ENCODE measurements at regions not wholly inside any gene's neighbourhood (a gene's known extent, or its start where the extent isn't known, plus 50 kb on each side); places are given as distances from the start of the nearest gene placed in this dataset.

GRCh38 chr2:5751873-5752482, 59.8 kb downstream of the SOX11 start:
- TF ChIP-seq, protein P1, sequence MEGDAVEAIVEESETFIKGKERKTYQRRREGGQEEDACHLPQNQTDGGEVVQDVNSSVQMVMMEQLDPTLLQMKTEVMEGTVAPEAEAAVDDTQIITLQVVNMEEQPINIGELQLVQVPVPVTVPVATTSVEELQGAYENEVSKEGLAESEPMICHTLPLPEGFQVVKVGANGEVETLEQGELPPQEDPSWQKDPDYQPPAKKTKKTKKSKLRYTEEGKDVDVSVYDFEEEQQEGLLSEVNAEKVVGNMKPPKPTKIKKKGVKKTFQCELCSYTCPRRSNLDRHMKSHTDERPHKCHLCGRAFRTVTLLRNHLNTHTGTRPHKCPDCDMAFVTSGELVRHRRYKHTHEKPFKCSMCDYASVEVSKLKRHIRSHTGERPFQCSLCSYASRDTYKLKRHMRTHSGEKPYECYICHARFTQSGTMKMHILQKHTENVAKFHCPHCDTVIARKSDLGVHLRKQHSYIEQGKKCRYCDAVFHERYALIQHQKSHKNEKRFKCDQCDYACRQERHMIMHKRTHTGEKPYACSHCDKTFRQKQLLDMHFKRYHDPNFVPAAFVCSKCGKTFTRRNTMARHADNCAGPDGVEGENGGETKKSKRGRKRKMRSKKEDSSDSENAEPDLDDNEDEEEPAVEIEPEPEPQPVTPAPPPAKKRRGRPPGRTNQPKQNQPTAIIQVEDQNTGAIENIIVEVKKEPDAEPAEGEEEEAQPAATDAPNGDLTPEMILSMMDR (conservative IDR thresholded peaks at IDR 0.05), result no peak
- TF ChIP-seq ZFX (IDR thresholded peaks at IDR 0.05), result no peak
- H3K27ac ChIP-seq, result no peak overlapping the region

DNA sequence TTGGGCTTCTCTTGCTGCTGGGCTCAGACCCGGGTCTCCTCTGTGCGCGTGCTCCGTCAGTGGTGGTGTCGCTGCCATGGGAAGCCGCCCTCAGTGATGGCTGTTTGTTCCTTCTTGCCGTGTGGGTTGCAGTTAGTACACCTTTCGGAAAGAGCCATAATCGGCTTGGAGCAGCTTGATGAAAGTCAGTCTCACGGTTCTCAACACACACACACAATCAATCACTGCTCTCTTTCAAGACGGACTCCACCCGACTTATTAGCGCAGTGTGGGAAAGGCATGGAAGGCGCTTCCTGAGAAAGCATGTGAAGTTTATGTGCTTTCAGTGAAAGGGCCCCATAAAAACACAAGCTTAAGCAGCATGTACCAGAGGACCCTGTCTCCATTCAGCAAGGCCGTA, 64.1 kb downstream of the SOX11 start:
- H3K27ac ChIP-seq, result no peak overlapping the region
- TF ChIP-seq, protein P1 (conservative IDR thresholded peaks at IDR 0.05), result no peak
- no peak for TF ChIP-seq ZFX (IDR thresholded peaks at IDR 0.05)

GRCh38 chr2:5758346-5758745, 66.2 kb downstream of the SOX11 start:
- TF ChIP-seq, protein P1 (conservative IDR thresholded peaks at IDR 0.05), result no peak
- TF ChIP-seq ZFX (IDR thresholded peaks at IDR 0.05), result no peak
- no peak overlapping the region for H3K27ac ChIP-seq

DNA sequence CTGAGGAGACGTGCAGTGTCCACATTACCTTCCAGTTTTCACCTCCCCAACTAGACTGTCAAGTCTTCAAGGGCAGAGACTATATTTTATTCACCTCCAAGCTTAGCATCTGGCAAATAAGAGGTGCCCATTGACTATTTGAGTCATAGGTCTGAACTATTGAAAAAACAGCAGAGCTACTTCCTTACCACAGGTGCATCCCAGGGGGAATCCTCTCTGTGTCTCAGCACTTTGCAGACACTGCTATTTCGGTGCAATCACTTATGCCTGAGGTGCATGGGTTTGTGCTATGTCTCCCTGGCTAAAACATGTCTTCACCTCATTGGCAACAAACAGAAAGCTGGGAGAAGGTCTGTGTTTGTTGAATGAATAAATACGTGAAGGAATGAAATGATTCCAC, 67.8 kb downstream of the SOX11 start:
- no peak for TF ChIP-seq ZFX (IDR thresholded peaks at IDR 0.05)
- TF ChIP-seq, protein P1 (conservative IDR thresholded peaks at IDR 0.05), result no peak
- H3K27ac ChIP-seq, result no peak overlapping the region

DNA sequence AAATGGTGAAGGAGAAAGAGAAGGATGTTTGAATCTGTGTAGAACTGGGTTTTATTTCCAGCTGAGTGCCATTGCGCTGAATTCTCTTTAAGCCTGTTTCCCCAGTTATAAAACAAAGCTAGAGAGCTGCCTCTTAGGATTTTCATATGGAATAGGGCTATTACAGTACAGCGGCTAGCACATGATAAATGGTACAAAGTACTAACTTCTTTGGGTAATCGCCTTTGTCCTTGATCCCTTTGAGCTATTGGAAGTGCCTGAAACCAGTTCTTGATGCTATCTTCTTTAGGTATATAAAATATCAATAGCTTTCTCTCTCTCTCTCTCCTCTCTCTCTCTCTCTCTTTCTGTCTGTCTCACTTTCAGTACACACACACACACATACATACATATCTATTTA, 71.3 kb downstream of the SOX11 start:
- TF ChIP-seq ZFX (IDR thresholded peaks at IDR 0.05), result no peak
- TF ChIP-seq, protein P1 (conservative IDR thresholded peaks at IDR 0.05), result no peak
- no peak overlapping the region for H3K27ac ChIP-seq

- TF ChIP-seq, protein P1 (conservative IDR thresholded peaks at IDR 0.05), result no peak
- TF ChIP-seq ZFX (IDR thresholded peaks at IDR 0.05), result no peak
- H3K27ac ChIP-seq, result no peak overlapping the region
Observed at GRCh38 chr2:5764041-5764440, 71.9 kb downstream of the SOX11 start.

DNA sequence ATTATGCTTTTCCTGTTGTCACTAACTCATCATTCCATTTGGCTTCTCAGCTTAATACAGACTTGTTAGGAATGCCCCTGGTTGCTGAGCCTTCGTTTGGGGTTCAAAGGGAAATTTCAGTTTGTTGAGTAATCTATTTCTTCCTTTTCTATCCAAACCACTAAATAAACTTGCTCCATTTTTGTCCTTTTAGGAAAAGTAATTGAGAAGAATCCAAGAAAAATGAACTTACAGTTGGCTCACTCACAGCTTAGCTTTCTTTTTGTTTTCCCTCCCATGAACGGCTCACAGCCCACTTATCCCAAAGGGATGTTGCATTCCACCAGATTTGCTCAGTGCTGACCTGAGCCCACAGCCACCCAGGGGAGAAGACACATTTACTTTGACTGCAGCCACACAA, 73.9 kb downstream of the SOX11 start:
- H3K27ac ChIP-seq, result no peak overlapping the region
- TF ChIP-seq, protein P1 (conservative IDR thresholded peaks at IDR 0.05), result no peak
- no peak for TF ChIP-seq ZFX (IDR thresholded peaks at IDR 0.05)
